Endodermal cell (in vitro differentiated cells): ENCODE measurements at regions not wholly inside any gene's neighbourhood (a gene's known extent, or its start where the extent isn't known, plus 50 kb on each side); places are given as distances from the start of the nearest gene placed in this dataset.

Experiments
- DNase-seq: peaks from one replicate; pipeline ENCODE4 v3.0.0-alpha.2; 2017
- H3K27ac ChIP-seq: 2 replicates; pipeline ENCODE4 v1.5.1; 2013; ENCODE audit warnings: mild to moderate bottlenecking, low read depth, low read length, moderate library complexity
- H3K27me3 ChIP-seq: 2 replicates; pipeline ENCODE4 v1.6.1; 2013; ENCODE audit warnings: mild to moderate bottlenecking, low read length, moderate library complexity; ENCODE audit not compliant: insufficient read depth, control insufficient read depth, poor library complexity, severe bottlenecking
- H3K36me3 ChIP-seq: 2 replicates; pipeline ENCODE4 v1.7.0; 2013; ENCODE audit warnings: mild to moderate bottlenecking, low read length, moderate library complexity; ENCODE audit not compliant: control insufficient read depth, insufficient read depth
- H3K4me1 ChIP-seq: one replicate; pipeline ENCODE4 v1.7.0; 2013; ENCODE audit warnings: low read length; ENCODE audit not compliant: control insufficient read depth, insufficient read depth
- H3K4me3 ChIP-seq: 2 replicates; pipeline ENCODE4 v1.5.1; 2013; ENCODE audit warnings: mild to moderate bottlenecking, low read length, moderate library complexity
- H3K9ac ChIP-seq: 2 replicates; pipeline ENCODE4 v1.6.1; 2013; ENCODE audit warnings: mild to moderate bottlenecking, low read length, moderate library complexity; ENCODE audit not compliant: poor library complexity, severe bottlenecking; ENCODE audit errors: extremely low read depth
- H3K9me3 ChIP-seq: 2 replicates; pipeline ENCODE4 v1.6.1; 2013; ENCODE audit warnings: mild to moderate bottlenecking, low read length, moderate library complexity; ENCODE audit not compliant: control insufficient read depth
- H3K27ac Mint-ChIP-seq: 2 replicates; pipeline ENCODE4 v1.8.0; 2020; ENCODE audit warnings: mixed read lengths
- H3K27me3 Mint-ChIP-seq: 2 replicates; pipeline ENCODE4 v1.8.0; 2021; ENCODE audit warnings: mild to moderate bottlenecking, mixed read lengths; ENCODE audit not compliant: insufficient read depth
- H3K36me3 Mint-ChIP-seq: 2 replicates; pipeline ENCODE4 v1.8.0; 2020; ENCODE audit warnings: low read depth, mixed read lengths
- H3K4me1 Mint-ChIP-seq: 2 replicates; pipeline ENCODE4 v1.8.0; 2020; ENCODE audit warnings: mixed read lengths
- H3K4me3 Mint-ChIP-seq: 2 replicates; pipeline ENCODE4 v1.8.0; 2020; ENCODE audit warnings: mild to moderate bottlenecking, moderate library complexity, mixed read lengths
- H3K9me3 Mint-ChIP-seq: 2 replicates; pipeline ENCODE4 v1.8.0; 2020; ENCODE audit warnings: mild to moderate bottlenecking, mixed read lengths
- CTCF ChIP-seq: fragments of 200-600 bp; sonication (generic); conservative IDR thresholded peaks from 2 replicates; pipeline ENCODE4 v1.5.0; 2021; ENCODE audit warnings: antibody characterized with exemption, mild to moderate bottlenecking
- whole genome bisulfite sequencing, 2 experiments: methylation state at CpG; one replicate each; pipeline versions ENCODE4 v1.1.5 to v1.1.7; 2013; ENCODE audit warnings: missing lambda C conversion rate in 2 of 2, mixed read lengths in 1 of 2; ENCODE audit not compliant: insufficient coverage in 1 of 2, insufficient read length in 1 of 2; 5-methylcytosine and 5-hydroxymethylcytosine counted together

DNA sequence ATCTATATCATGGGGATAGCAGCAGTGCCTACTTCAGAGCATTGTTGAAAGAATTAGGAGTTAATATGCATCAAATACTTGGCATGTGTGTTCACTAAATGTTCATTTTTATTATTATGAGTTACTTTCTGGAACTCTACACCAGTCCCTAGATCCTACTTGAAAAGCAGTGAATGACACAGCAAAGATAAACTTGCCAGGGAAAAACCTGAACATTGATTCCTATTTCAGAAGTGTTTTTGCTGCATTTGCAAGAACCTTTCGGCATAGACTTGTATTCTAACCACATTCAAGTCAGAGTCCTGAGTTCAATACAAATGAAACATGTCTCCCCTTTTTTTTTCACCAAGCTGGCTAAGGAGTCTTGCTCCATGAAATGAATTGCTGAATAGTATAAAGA is 187.4 kb upstream of the TAB2 start:
- peaks cover 2% of the 10 kb centered on the region for H3K4me1 Mint-ChIP-seq
- TF ChIP-seq CTCF = no peak
- H3K9me3 ChIP-seq = no peaks in the 10 kb centered on the region
- H3K4me3 ChIP-seq = no peak overlapping the region
- H3K27ac Mint-ChIP-seq = no peak overlapping the region
- H3K9me3 Mint-ChIP-seq = peaks cover 2% of the 10 kb centered on the region
- H3K4me3 Mint-ChIP-seq = no peak overlapping the region
- H3K27ac ChIP-seq = no peak overlapping the region
- DNase-seq = no peak
- H3K36me3 ChIP-seq = no peaks in the 10 kb centered on the region
- H3K4me1 ChIP-seq = no peaks in the 10 kb centered on the region
- no peaks in the 10 kb centered on the region for H3K27me3 Mint-ChIP-seq
- WGBS, 2 experiments = 97 to 100% methylated on average over 1 of the region's 1 CpG
- H3K9ac ChIP-seq = no peak overlapping the region
- no peaks in the 10 kb centered on the region for H3K36me3 Mint-ChIP-seq
- H3K27me3 ChIP-seq = no peaks in the 10 kb centered on the region

DNA sequence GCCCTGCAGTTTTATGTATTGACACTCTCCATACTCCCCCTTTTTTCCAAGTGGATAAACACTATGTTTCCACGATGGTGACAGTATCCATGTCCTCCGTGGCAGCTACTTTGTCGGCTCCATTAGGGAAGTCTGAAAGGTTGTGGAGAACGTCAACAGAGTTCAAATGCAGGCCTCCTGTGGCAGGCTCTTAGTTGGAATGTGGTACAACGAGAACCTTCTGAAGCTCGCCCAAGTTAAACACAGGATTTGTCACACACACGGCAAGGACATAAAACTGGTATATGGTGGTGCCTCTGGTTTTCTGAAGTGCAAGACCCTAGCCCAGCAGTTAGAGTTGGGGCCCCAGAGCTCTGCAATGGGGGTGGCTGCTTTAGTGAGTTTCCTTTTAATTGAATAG is 187.0 kb upstream of the TAB2 start:
- H3K4me1 ChIP-seq = no peaks in the 10 kb centered on the region
- no peak overlapping the region for H3K27ac ChIP-seq
- DNase-seq = no peak
- peaks cover 2% of the 10 kb centered on the region for H3K9me3 Mint-ChIP-seq
- peaks cover 2% of the 10 kb centered on the region for H3K4me1 Mint-ChIP-seq
- H3K36me3 ChIP-seq = no peaks in the 10 kb centered on the region
- no peak overlapping the region for H3K27ac Mint-ChIP-seq
- no peaks in the 10 kb centered on the region for H3K36me3 Mint-ChIP-seq
- H3K27me3 ChIP-seq = no peaks in the 10 kb centered on the region
- no peak overlapping the region for H3K9ac ChIP-seq
- H3K4me3 Mint-ChIP-seq = no peak overlapping the region
- no peaks in the 10 kb centered on the region for H3K27me3 Mint-ChIP-seq
- H3K9me3 ChIP-seq = no peaks in the 10 kb centered on the region
- no peak for TF ChIP-seq CTCF
- whole genome bisulfite sequencing, 2 experiments = 92 to 93% methylated on average over 7 of the region's 7 CpGs
- no peak overlapping the region for H3K4me3 ChIP-seq

- Mint-ChIP-seq H3K27me3 (no peaks in the 10 kb centered on the region), H3K4me1 (peaks cover 2% of the 10 kb centered on the region), H3K4me3 (no peak overlapping the region), H3K36me3 (no peaks in the 10 kb centered on the region), H3K9me3 (no peaks in the 10 kb centered on the region), H3K27ac (no peak overlapping the region)
- Histone ChIP-seq H3K36me3 (no peaks in the 10 kb centered on the region), H3K27me3 (no peaks in the 10 kb centered on the region), H3K4me1 (no peaks in the 10 kb centered on the region), H3K4me3 (no peak overlapping the region), H3K9me3 (no peaks in the 10 kb centered on the region), H3K27ac (no peak overlapping the region), H3K9ac (no peak overlapping the region)
- DNase-seq = no peak
- 73 to 94% methylated on average over 2 to 4 of the region's 4 CpGs for WGBS, 2 experiments
- TF ChIP-seq CTCF = no peak
Measured at GRCh38 chr6:149131891-149132290, 185.6 kb upstream of the TAB2 start.
